ENCODE measurements at regions not wholly inside any gene's neighbourhood (a gene's known extent, or its start where the extent isn't known, plus 50 kb on each side); places are given as distances from the start of the nearest gene placed in this dataset.

DNA sequence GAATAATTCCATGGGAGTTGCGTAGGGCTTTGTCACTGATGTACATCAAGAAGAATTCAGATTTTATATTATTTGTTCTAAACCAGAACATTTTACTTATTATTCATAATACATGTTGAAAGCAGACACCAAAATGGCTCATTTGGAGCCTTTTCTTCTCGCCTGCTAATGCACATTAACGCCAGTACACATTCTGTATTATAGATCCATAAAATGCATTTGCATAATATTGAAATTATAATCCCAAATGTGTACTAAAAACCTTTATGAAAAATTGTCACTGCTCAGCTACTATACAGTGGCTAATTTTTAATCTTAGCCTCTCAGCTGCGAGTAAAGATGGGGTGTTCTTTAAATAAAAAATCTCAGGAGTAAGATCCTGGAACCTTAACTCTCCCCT lies 452.2 kb upstream of the HNRNPA3 start:
- TF ChIP-seq, protein P1, sequence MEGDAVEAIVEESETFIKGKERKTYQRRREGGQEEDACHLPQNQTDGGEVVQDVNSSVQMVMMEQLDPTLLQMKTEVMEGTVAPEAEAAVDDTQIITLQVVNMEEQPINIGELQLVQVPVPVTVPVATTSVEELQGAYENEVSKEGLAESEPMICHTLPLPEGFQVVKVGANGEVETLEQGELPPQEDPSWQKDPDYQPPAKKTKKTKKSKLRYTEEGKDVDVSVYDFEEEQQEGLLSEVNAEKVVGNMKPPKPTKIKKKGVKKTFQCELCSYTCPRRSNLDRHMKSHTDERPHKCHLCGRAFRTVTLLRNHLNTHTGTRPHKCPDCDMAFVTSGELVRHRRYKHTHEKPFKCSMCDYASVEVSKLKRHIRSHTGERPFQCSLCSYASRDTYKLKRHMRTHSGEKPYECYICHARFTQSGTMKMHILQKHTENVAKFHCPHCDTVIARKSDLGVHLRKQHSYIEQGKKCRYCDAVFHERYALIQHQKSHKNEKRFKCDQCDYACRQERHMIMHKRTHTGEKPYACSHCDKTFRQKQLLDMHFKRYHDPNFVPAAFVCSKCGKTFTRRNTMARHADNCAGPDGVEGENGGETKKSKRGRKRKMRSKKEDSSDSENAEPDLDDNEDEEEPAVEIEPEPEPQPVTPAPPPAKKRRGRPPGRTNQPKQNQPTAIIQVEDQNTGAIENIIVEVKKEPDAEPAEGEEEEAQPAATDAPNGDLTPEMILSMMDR (IDR thresholded peaks at IDR 0.05) = no peak
- no peak for TF ChIP-seq POLR2A (IDR thresholded peaks at IDR 0.05)
